Activated naive CD4-positive, alpha-beta T cell treated with anti-CD3 and anti-CD28 coated beads for 36 hours (primary cell): ENCODE measurements at regions not wholly inside any gene's neighbourhood (a gene's known extent, or its start where the extent isn't known, plus 50 kb on each side); places are given as distances from the start of the nearest gene placed in this dataset.

Source experiments
- CTCF ChIA-PET: fragments of 350-600 bp; sonication (Branson Sonifier 250); formaldehyde crosslinking; loops from one replicate; lab custom pipeline; 2021; ENCODE audit warnings: antibody characterized with exemption; lab: Charles Lee
- DNase-seq: peaks from one replicate; pipeline ENCODE4 v3.0.0-alpha.2; 2020
- H3K27ac Mint-ChIP-seq: one replicate; pipeline ENCODE4 v1.8.0; 2021; ENCODE audit warnings: mild to moderate bottlenecking, mixed read lengths
- H3K27me3 Mint-ChIP-seq: one replicate; pipeline ENCODE4 v1.8.0; 2021; ENCODE audit warnings: low read depth, mixed read lengths
- H3K36me3 Mint-ChIP-seq: one replicate; pipeline ENCODE4 v1.8.0; 2021; ENCODE audit warnings: low read depth, mixed read lengths
- H3K4me1 Mint-ChIP-seq: one replicate; pipeline ENCODE4 v1.8.0; 2021; ENCODE audit warnings: low read depth, mixed read lengths
- H3K4me3 Mint-ChIP-seq: one replicate; pipeline ENCODE4 v1.8.0; 2021; ENCODE audit warnings: mild to moderate bottlenecking, moderate library complexity, mixed read lengths
- H3K9me3 Mint-ChIP-seq: one replicate; pipeline ENCODE4 v1.8.0; 2021; ENCODE audit warnings: mixed read lengths
- intact Hi-C: fragments of 100-400 bp; cut with micrococcal nuclease; formaldehyde crosslinking; loops from one replicate; pipeline ENCODE4 v1.15.1; 2023

- intact Hi-C loops = no loop called here
- CTCF ChIA-PET = no interaction called here
- H3K27me3 Mint-ChIP-seq = no peaks in the 10 kb centered on the region
- DNase-seq = no peak
- peaks cover 3% of the 10 kb centered on the region for H3K36me3 Mint-ChIP-seq
- no peak overlapping the region for H3K4me3 Mint-ChIP-seq
- H3K4me1 Mint-ChIP-seq = no peaks in the 10 kb centered on the region
- no peak overlapping the region for H3K27ac Mint-ChIP-seq
- H3K9me3 Mint-ChIP-seq = peaks cover 24% of the 10 kb centered on the region
These were observed 81.5 kb upstream of the ACVR1 start for GRCh38 chr2:157957596-157957995.

- Mint-ChIP-seq H3K4me3 (no peak overlapping the region), H3K9me3 (peaks cover 4% of the 10 kb centered on the region), H3K4me1 (no peaks in the 10 kb centered on the region), H3K36me3 (peaks cover 3% of the 10 kb centered on the region), H3K27ac (no peak overlapping the region), H3K27me3 (no peaks in the 10 kb centered on the region)
- CTCF ChIA-PET = no interaction called here
- intact Hi-C loops = no loop called here
- DNase-seq = no peak
These were observed 76.4 kb upstream of the ACVR1 start for GRCh38 chr2:157952558-157952957.

GRCh38 chr2:157948856-157949255 lies 72.7 kb upstream of the ACVR1 start:
- no peak overlapping the region for H3K4me3 Mint-ChIP-seq
- CTCF ChIA-PET = interaction anchor here (0.9 to 1.1 kb wide), 2 partner anchors 9 to 38 kb away, joined by 3 read pairs; no protein-coding TSS in a partner anchor
- no peaks in the 10 kb centered on the region for H3K4me1 Mint-ChIP-seq
- H3K36me3 Mint-ChIP-seq = no peaks in the 10 kb centered on the region
- no peak overlapping the region for H3K27ac Mint-ChIP-seq
- no peaks in the 10 kb centered on the region for H3K27me3 Mint-ChIP-seq
- H3K9me3 Mint-ChIP-seq = no peaks in the 10 kb centered on the region
- no peak for DNase-seq
- intact Hi-C loops = no loop called here

- intact Hi-C loops = no loop called here
- no peaks in the 10 kb centered on the region for H3K27me3 Mint-ChIP-seq
- no peaks in the 10 kb centered on the region for H3K9me3 Mint-ChIP-seq
- H3K4me3 Mint-ChIP-seq = no peak overlapping the region
- CTCF ChIA-PET = interaction anchor here (0.6 to 1.2 kb wide), 2 partner anchors 8 to 26 kb away, joined by 3 to 5 read pairs; no protein-coding TSS in a partner anchor
- DNase-seq = no peak
- H3K36me3 Mint-ChIP-seq = no peaks in the 10 kb centered on the region
- no peak overlapping the region for H3K27ac Mint-ChIP-seq
- H3K4me1 Mint-ChIP-seq = no peaks in the 10 kb centered on the region
These were observed 70.9 kb upstream of the ACVR1 start for GRCh38 chr2:157946919-157947557.

GRCh38 chr2:157940024-157940423 lies 63.9 kb upstream of the ACVR1 start:
- CTCF ChIA-PET = interaction anchor here (1.5 kb wide), 1 partner anchor 9 kb away, joined by 3 read pairs; no protein-coding TSS in a partner anchor
- Mint-ChIP-seq H3K27me3 (no peaks in the 10 kb centered on the region), H3K4me3 (no peak overlapping the region), H3K27ac (no peak overlapping the region), H3K4me1 (peaks cover 9% of the 10 kb centered on the region), H3K9me3 (no peaks in the 10 kb centered on the region), H3K36me3 (no peaks in the 10 kb centered on the region)
- intact Hi-C loops = no loop called here
- no peak for DNase-seq

- peaks cover 9% of the 10 kb centered on the region for H3K4me1 Mint-ChIP-seq
- no peak overlapping the region for H3K27ac Mint-ChIP-seq
- DNase-seq = no peak
- CTCF ChIA-PET = interaction anchor here (0.6 to 1.3 kb wide), 6 partner anchors 9 to 277 kb away, joined by 3 to 6 read pairs (median 3); no protein-coding TSS in a partner anchor
- H3K36me3 Mint-ChIP-seq = no peaks in the 10 kb centered on the region
- no peaks in the 10 kb centered on the region for H3K9me3 Mint-ChIP-seq
- H3K4me3 Mint-ChIP-seq = no peak overlapping the region
- intact Hi-C loops = no loop called here
- H3K27me3 Mint-ChIP-seq = peaks cover 2% of the 10 kb centered on the region
These were observed 62.4 kb upstream of the ACVR1 start for GRCh38 chr2:157938556-157938955.

GRCh38 chr2:157936406-157936805 lies 60.3 kb upstream of the ACVR1 start:
- H3K9me3 Mint-ChIP-seq = no peaks in the 10 kb centered on the region
- CTCF ChIA-PET = interaction anchor here (0.6 to 0.7 kb wide), 2 partner anchors 82 to 602 kb away, joined by 4 to 6 read pairs; no protein-coding TSS in a partner anchor
- no peak overlapping the region for H3K27ac Mint-ChIP-seq
- no peaks in the 10 kb centered on the region for H3K36me3 Mint-ChIP-seq
- H3K4me1 Mint-ChIP-seq = peaks cover 9% of the 10 kb centered on the region
- peaks cover 2% of the 10 kb centered on the region for H3K27me3 Mint-ChIP-seq
- DNase-seq = no peak
- intact Hi-C loops = no loop called here
- H3K4me3 Mint-ChIP-seq = no peak overlapping the region

GRCh38 chr2:157935378-157935906 lies 59.3 kb upstream of the ACVR1 start:
- H3K27ac Mint-ChIP-seq = no peak overlapping the region
- H3K4me1 Mint-ChIP-seq = peaks cover 9% of the 10 kb centered on the region
- H3K4me3 Mint-ChIP-seq = no peak overlapping the region
- H3K27me3 Mint-ChIP-seq = peaks cover 2% of the 10 kb centered on the region
- H3K9me3 Mint-ChIP-seq = no peaks in the 10 kb centered on the region
- no peaks in the 10 kb centered on the region for H3K36me3 Mint-ChIP-seq
- intact Hi-C loops = no loop called here
- CTCF ChIA-PET = interaction anchor here (0.6 kb wide), 2 partner anchors 37 to 1438 kb away, joined by 3 read pairs; no protein-coding TSS in a partner anchor
- DNase-seq = no peak

GRCh38 chr2:157934684-157935377 lies 58.7 kb upstream of the ACVR1 start:
- intact Hi-C loops = no loop called here
- Mint-ChIP-seq H3K4me1 (peaks cover 9% of the 10 kb centered on the region), H3K27ac (no peak overlapping the region), H3K9me3 (no peaks in the 10 kb centered on the region), H3K36me3 (no peaks in the 10 kb centered on the region), H3K27me3 (peaks cover 2% of the 10 kb centered on the region), H3K4me3 (no peak overlapping the region)
- CTCF ChIA-PET = interaction anchor here (0.6 to 1.1 kb wide), 3 partner anchors 37 to 115 kb away, joined by 3 read pairs; no protein-coding TSS in a partner anchor
- DNase-seq = no peak

- Mint-ChIP-seq H3K9me3 (no peaks in the 10 kb centered on the region), H3K4me1 (peaks cover 9% of the 10 kb centered on the region)
- intact Hi-C loops = no loop called here
These were observed 57.2 kb upstream of the ACVR1 start for GRCh38 chr2:157933160-157933920.

GRCh38 chr2:157932480-157933159 lies 56.5 kb upstream of the ACVR1 start:
- intact Hi-C loops = no loop called here
- H3K9me3 Mint-ChIP-seq = no peaks in the 10 kb centered on the region
- CTCF ChIA-PET = interaction anchor here (0.6 kb wide), 2 partner anchors 277 to 642 kb away, joined by 3 read pairs; no protein-coding TSS in a partner anchor
- H3K4me1 Mint-ChIP-seq = peaks cover 9% of the 10 kb centered on the region
- no peaks in the 10 kb centered on the region for H3K36me3 Mint-ChIP-seq
- H3K27me3 Mint-ChIP-seq = peaks cover 2% of the 10 kb centered on the region
- no peak overlapping the region for H3K27ac Mint-ChIP-seq
- H3K4me3 Mint-ChIP-seq = no peak overlapping the region
- no peak for DNase-seq

More at GRCh38 chr2:157933160-157933920, 57.2 kb upstream of the ACVR1 start:
- Mint-ChIP-seq H3K27ac (no peak overlapping the region), H3K27me3 (peaks cover 2% of the 10 kb centered on the region), H3K4me3 (no peak overlapping the region), H3K36me3 (no peaks in the 10 kb centered on the region)
- CTCF ChIA-PET = interaction anchor here (0.6 to 1.1 kb wide), 3 partner anchors 81 to 631 kb away, joined by 3 to 5 read pairs (median 3); no protein-coding TSS in a partner anchor
- DNase-seq = no peak
